ENCODE measurements at regions not wholly inside any gene's neighbourhood (a gene's known extent, or its start where the extent isn't known, plus 50 kb on each side); places are given as distances from the start of the nearest gene placed in this dataset.

DNA sequence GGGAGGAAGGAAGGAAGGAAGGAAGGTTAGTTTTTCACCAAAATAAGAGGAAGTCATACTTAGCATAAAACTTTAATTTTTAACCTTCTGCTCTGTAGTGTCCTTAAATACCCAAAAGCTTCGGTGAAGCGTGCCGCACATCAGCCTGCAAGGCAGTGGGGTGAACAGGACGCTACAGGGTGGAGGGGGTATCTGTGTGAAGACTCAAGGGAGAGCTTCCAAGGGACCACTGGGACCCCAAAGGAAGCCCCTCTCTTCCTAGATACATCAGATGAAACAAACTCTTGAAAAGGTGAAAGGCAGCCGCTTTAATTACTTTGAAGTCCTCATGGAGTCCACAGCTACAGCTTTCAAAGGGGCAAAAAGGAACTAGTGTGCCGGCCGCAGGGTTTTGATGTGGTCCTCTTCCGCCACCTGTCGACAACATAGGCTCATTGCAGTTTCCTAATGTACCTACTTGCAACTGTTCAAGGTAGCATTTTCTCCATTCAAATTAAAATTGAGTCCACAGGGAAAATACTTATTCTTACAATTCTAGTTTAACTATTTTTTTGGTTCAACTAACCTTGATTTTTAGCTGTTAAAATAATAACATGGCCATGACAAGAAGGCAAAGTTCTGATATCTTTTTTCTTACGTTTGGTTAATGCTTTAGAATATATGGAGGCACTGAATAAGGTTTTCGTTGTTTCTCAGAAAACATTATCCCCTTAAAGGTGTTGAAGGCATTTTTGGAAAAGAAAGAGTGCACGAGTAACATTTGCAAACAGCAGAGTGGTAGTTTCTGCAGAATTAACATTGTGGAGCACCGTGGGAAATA is 135.0 kb upstream of the RIPOR2 start:
- TF ChIP-seq, protein P1, sequence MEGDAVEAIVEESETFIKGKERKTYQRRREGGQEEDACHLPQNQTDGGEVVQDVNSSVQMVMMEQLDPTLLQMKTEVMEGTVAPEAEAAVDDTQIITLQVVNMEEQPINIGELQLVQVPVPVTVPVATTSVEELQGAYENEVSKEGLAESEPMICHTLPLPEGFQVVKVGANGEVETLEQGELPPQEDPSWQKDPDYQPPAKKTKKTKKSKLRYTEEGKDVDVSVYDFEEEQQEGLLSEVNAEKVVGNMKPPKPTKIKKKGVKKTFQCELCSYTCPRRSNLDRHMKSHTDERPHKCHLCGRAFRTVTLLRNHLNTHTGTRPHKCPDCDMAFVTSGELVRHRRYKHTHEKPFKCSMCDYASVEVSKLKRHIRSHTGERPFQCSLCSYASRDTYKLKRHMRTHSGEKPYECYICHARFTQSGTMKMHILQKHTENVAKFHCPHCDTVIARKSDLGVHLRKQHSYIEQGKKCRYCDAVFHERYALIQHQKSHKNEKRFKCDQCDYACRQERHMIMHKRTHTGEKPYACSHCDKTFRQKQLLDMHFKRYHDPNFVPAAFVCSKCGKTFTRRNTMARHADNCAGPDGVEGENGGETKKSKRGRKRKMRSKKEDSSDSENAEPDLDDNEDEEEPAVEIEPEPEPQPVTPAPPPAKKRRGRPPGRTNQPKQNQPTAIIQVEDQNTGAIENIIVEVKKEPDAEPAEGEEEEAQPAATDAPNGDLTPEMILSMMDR (conservative IDR thresholded peaks at IDR 0.05 in 1 of 2, IDR thresholded peaks at IDR 0.05 in 1 of 2; ENCODE audit: low read depth in 1 of 2, low read length in 2 of 2) = peak; percentile 91 to 92
- TF ChIP-seq EZH2 (IDR thresholded peaks at IDR 0.05; ENCODE audit: low read length, missing control alignments) = no peak

Measured in fibroblast of lung (primary cell).